HCT116 (cell line): ENCODE measurements at regions not wholly inside any gene's neighbourhood (a gene's known extent, or its start where the extent isn't known, plus 50 kb on each side); places are given as distances from the start of the nearest gene placed in this dataset.

Source experiments
- CBX3 ChIP-seq: IDR thresholded peaks from 2 replicates; pipeline ENCODE4 v1.6.1; 2012; ENCODE audit warnings: low read depth
- CTCF ChIP-seq, 3 experiments: fragments of 200-600 bp in 1 of 3; sonication (generic) in 1 of 3; IDR thresholded peaks in 2 of 3; conservative IDR thresholded peaks in 1 of 3; 2 replicates each; pipeline ENCODE4 v1.5.1; 2012 to 2017; ENCODE audit warnings: low read depth in 2 of 3, low read length in 2 of 3, antibody characterized with exemption in 1 of 3, borderline replicate concordance in 1 of 3, control low read depth in 1 of 3, mild to moderate bottlenecking in 1 of 3, mixed read lengths in 1 of 3, mixed run types in 1 of 3, moderate library complexity in 1 of 3; ENCODE audit not compliant: insufficient read depth in 1 of 3
- POLR2A ChIP-seq: IDR thresholded peaks from 2 replicates; pipeline ENCODE4 v1.7.0; 2011; ENCODE audit warnings: borderline replicate concordance; ENCODE audit not compliant: insufficient read depth, insufficient read length; ENCODE audit errors: extremely low read depth

GRCh38 chr2:58908501-58909154 lies 667.5 kb upstream of the FANCL start:
- TF ChIP-seq POLR2A (no peak), CTCF (IDR thresholded peaks at IDR 0.05 in 2 of 3, conservative IDR thresholded peaks at IDR 0.05 in 1 of 3; ENCODE audit: borderline replicate concordance in 1 of 3, insufficient read depth in 1 of 3, low read depth in 2 of 3, low read length in 2 of 3) (no peak), CBX3 (no peak)
